WTC11 (cell line): ENCODE measurements at regions not wholly inside any gene's neighbourhood (a gene's known extent, or its start where the extent isn't known, plus 50 kb on each side); places are given as distances from the start of the nearest gene placed in this dataset.

Experiments used
- ATAC-seq: fragments of 200-7000 bp; cut with Tn5 transposase; 2 replicates; pipeline ENCODE4 v1.10.0; 2021; ENCODE audit warnings: mild to moderate bottlenecking, moderate library complexity
- CTCF ChIA-PET: fragments of 300-600 bp; sonication (Branson Sonifier 250); formaldehyde crosslinking; loops from one replicate; lab custom pipeline; 2021; ENCODE audit warnings: antibody characterized with exemption; lab: Charles Lee
- POLR2A ChIA-PET: fragments of 350-600 bp; sonication (Branson Sonifier 250); formaldehyde crosslinking; loops from one replicate; lab custom pipeline; 2021; ENCODE audit warnings: antibody characterized with exemption; lab: Charles Lee
- DNase-seq: peaks from one replicate; pipeline ENCODE4 v3.0.0; 2021; ENCODE audit warnings: low spot score
- H3K27ac Mint-ChIP-seq: 2 replicates; pipeline ENCODE4 v1.8.0; 2021; ENCODE audit warnings: mixed read lengths
- H3K27me3 Mint-ChIP-seq: 2 replicates; pipeline ENCODE4 v1.8.0; 2021; ENCODE audit warnings: low read depth, mild to moderate bottlenecking, moderate library complexity, mixed read lengths
- H3K36me3 Mint-ChIP-seq: 2 replicates; pipeline ENCODE4 v1.8.0; 2021; ENCODE audit warnings: mixed read lengths
- H3K4me1 Mint-ChIP-seq: 2 replicates; pipeline ENCODE4 v1.8.0; 2022; ENCODE audit warnings: mixed read lengths
- H3K4me3 Mint-ChIP-seq: 2 replicates; pipeline ENCODE4 v1.8.0; 2021; ENCODE audit warnings: mild to moderate bottlenecking, moderate library complexity, mixed read lengths
- H3K9me3 Mint-ChIP-seq: 2 replicates; pipeline ENCODE4 v1.8.0; 2021; ENCODE audit warnings: mixed read lengths
- ATF1 ChIP-seq: sonication (generic); formaldehyde crosslinking; IDR thresholded peaks from 2 replicates; pipeline ENCODE4 v1.8.1; 2023; ENCODE audit warnings: mild to moderate bottlenecking, moderate library complexity, missing genetic modification reagents
- ELF4 ChIP-seq: sonication (generic); formaldehyde crosslinking; IDR thresholded peaks from 2 replicates; pipeline ENCODE4 v1.8.1; 2022; ENCODE audit warnings: low read depth, mild to moderate bottlenecking, moderate library complexity, missing genetic modification reagents
- EMX1 ChIP-seq: fragments of 250-450 bp; sonication (Bioruptor Pico); IDR thresholded peaks from 2 replicates; pipeline ENCODE4 v1.8.0; 2021; ENCODE audit warnings: mild to moderate bottlenecking
- FOXP1 ChIP-seq: sonication (generic); formaldehyde crosslinking; IDR thresholded peaks from 2 replicates; pipeline ENCODE4 v1.8.0; 2022; ENCODE audit warnings: missing genetic modification reagents, mild to moderate bottlenecking, moderate library complexity, borderline replicate concordance
- GRHL2 ChIP-seq: fragments of 250-450 bp; sonication (Bioruptor Pico); IDR thresholded peaks from 2 replicates; pipeline ENCODE4 v1.8.0; 2022; ENCODE audit warnings: mild to moderate bottlenecking, moderate library complexity; ENCODE audit not compliant: insufficient replicate concordance, severe bottlenecking
- GTF2I ChIP-seq: fragments of 250-450 bp; sonication (Bioruptor Pico); conservative IDR thresholded peaks from 2 replicates; pipeline ENCODE4 v1.4.0; 2021; ENCODE audit warnings: mild to moderate bottlenecking
- HMGA2 ChIP-seq: fragments of 250-450 bp; sonication (Bioruptor Pico); IDR thresholded peaks from 2 replicates; pipeline ENCODE4 v1.4.0; 2021; ENCODE audit warnings: mild to moderate bottlenecking, moderate library complexity
- NFYB ChIP-seq: sonication (generic); formaldehyde crosslinking; conservative IDR thresholded peaks from 2 replicates; pipeline ENCODE4 v1.8.0; 2022; ENCODE audit warnings: low read depth, missing genetic modification reagents
- NR3C1 ChIP-seq: sonication (generic); formaldehyde crosslinking; conservative IDR thresholded peaks from 2 replicates; pipeline ENCODE4 v1.8.1; 2023; ENCODE audit warnings: low read depth, mild to moderate bottlenecking, missing genetic modification reagents
- RELA ChIP-seq: sonication (generic); formaldehyde crosslinking; IDR thresholded peaks from 2 replicates; pipeline ENCODE4 v1.8.1; 2022; ENCODE audit warnings: missing genetic modification reagents, mild to moderate bottlenecking, borderline replicate concordance
- RORB ChIP-seq: fragments of 250-450 bp; sonication (Bioruptor Pico); IDR thresholded peaks from 2 replicates; pipeline ENCODE4 v1.9.0; 2021; ENCODE audit warnings: mild to moderate bottlenecking
- SMAD3 ChIP-seq: sonication (generic); formaldehyde crosslinking; IDR thresholded peaks from 2 replicates; pipeline ENCODE4 v1.8.0; 2022; ENCODE audit warnings: missing genetic modification reagents, mild to moderate bottlenecking, borderline replicate concordance
- SOX15 ChIP-seq: fragments of 250-450 bp; sonication (Bioruptor Pico); IDR thresholded peaks from 2 replicates; pipeline ENCODE4 v1.9.0; 2021; ENCODE audit warnings: mild to moderate bottlenecking
- TCF7 ChIP-seq: sonication (generic); formaldehyde crosslinking; IDR thresholded peaks from 2 replicates; pipeline ENCODE4 v1.8.0; 2022; ENCODE audit warnings: mild to moderate bottlenecking, low read depth, missing genetic modification reagents, moderate library complexity
- TP53 ChIP-seq: sonication (generic); formaldehyde crosslinking; IDR thresholded peaks from 2 replicates; pipeline ENCODE4 v1.8.1; 2023; ENCODE audit warnings: mild to moderate bottlenecking, missing genetic modification reagents
- ZNF138 ChIP-seq: sonication (generic); formaldehyde crosslinking; conservative IDR thresholded peaks from 2 replicates; pipeline ENCODE4 v1.8.1; 2022; ENCODE audit warnings: mild to moderate bottlenecking, moderate library complexity, missing genetic modification reagents
- ZNF232 ChIP-seq: sonication (generic); formaldehyde crosslinking; IDR thresholded peaks from 2 replicates; pipeline ENCODE4 v1.8.0; 2022; ENCODE audit warnings: mild to moderate bottlenecking, missing genetic modification reagents
- ZNF263 ChIP-seq: sonication (generic); formaldehyde crosslinking; IDR thresholded peaks from 2 replicates; pipeline ENCODE4 v1.8.1; 2022; ENCODE audit warnings: low read depth, mild to moderate bottlenecking, moderate library complexity, missing genetic modification reagents
- ZNF317 ChIP-seq: sonication (generic); formaldehyde crosslinking; IDR thresholded peaks from 2 replicates; pipeline ENCODE4 v1.8.1; 2023; ENCODE audit warnings: low read depth, mild to moderate bottlenecking, moderate library complexity, missing genetic modification reagents, borderline replicate concordance
- ZNF396 ChIP-seq: fragments of 250-450 bp; sonication (Bioruptor Pico); IDR thresholded peaks from 2 replicates; pipeline ENCODE4 v1.8.0; 2021; ENCODE audit warnings: mild to moderate bottlenecking, moderate library complexity, borderline replicate concordance
- TF ChIP-seq, protein P1 (sequence below): sonication (generic); formaldehyde crosslinking; IDR thresholded peaks from 2 replicates; pipeline ENCODE4 v1.8.0; 2022; ENCODE audit warnings: mild to moderate bottlenecking, missing genetic modification reagents
- TF ChIP-seq, protein P2 (sequence below): sonication (generic); formaldehyde crosslinking; IDR thresholded peaks from 2 replicates; pipeline ENCODE4 v1.8.1; 2023; ENCODE audit warnings: mild to moderate bottlenecking, missing genetic modification reagents, moderate library complexity
- TF ChIP-seq, protein P3 (sequence below): sonication (generic); formaldehyde crosslinking; IDR thresholded peaks from 2 replicates; pipeline ENCODE4 v1.8.1; 2023; ENCODE audit warnings: mild to moderate bottlenecking, missing genetic modification reagents, moderate library complexity
- TF ChIP-seq, protein P4 (sequence below): sonication (generic); formaldehyde crosslinking; IDR thresholded peaks from 2 replicates; pipeline ENCODE4 v1.8.1; 2023; ENCODE audit warnings: mild to moderate bottlenecking, missing genetic modification reagents, borderline replicate concordance
- TF ChIP-seq, protein P5 (sequence below): sonication (generic); formaldehyde crosslinking; IDR thresholded peaks from 2 replicates; pipeline ENCODE4 v1.8.1; 2023; ENCODE audit warnings: mild to moderate bottlenecking, moderate library complexity, missing genetic modification reagents
- TF ChIP-seq, protein P6 (sequence below): sonication (generic); formaldehyde crosslinking; IDR thresholded peaks from 2 replicates; pipeline ENCODE4 v1.8.1; 2022; ENCODE audit warnings: mild to moderate bottlenecking, moderate library complexity, missing genetic modification reagents
- TF ChIP-seq, protein P7 (sequence below): sonication (generic); formaldehyde crosslinking; IDR thresholded peaks from 2 replicates; pipeline ENCODE4 v1.8.1; 2022; ENCODE audit warnings: missing genetic modification reagents, borderline replicate concordance

DNA sequence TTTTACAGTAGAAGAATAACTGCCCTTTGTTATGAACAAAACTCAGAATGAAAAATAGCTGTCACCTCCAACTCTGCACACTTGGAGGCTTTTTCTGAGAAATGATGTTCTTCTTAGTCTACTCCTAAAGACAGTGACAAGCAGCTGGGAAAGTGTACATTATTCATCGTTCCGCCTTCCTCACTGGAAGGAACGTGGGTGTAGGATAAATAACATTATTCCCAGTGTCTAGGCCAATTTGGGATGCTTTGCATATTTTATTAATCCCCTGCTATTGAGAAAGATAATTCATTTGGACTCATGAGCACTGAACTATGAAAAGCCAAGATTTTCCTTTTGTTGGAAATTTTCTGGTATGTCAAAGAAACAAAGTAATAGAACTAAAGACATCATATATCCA lies 87.8 kb downstream of the VCX2 start:
- TF ChIP-seq TP53 (CRISPR knock-in tag) (no peak), TCF7 (CRISPR knock-in tag) (no peak), FOXP1 (CRISPR knock-in tag) (no peak), ZNF263 (CRISPR knock-in tag) (no peak), RORB (CRISPR knock-in tag) (no peak), EMX1 (no peak), SMAD3 (no peak), ATF1 (CRISPR knock-in tag) (no peak), ZNF317 (no peak)
- TF ChIP-seq, protein P1, sequence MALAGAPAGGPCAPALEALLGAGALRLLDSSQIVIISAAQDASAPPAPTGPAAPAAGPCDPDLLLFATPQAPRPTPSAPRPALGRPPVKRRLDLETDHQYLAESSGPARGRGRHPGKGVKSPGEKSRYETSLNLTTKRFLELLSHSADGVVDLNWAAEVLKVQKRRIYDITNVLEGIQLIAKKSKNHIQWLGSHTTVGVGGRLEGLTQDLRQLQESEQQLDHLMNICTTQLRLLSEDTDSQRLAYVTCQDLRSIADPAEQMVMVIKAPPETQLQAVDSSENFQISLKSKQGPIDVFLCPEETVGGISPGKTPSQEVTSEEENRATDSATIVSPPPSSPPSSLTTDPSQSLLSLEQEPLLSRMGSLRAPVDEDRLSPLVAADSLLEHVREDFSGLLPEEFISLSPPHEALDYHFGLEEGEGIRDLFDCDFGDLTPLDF (CRISPR knock-in tag), result no peak
- TF ChIP-seq, protein P2, sequence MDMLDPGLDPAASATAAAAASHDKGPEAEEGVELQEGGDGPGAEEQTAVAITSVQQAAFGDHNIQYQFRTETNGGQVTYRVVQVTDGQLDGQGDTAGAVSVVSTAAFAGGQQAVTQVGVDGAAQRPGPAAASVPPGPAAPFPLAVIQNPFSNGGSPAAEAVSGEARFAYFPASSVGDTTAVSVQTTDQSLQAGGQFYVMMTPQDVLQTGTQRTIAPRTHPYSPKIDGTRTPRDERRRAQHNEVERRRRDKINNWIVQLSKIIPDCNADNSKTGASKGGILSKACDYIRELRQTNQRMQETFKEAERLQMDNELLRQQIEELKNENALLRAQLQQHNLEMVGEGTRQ (CRISPR knock-in tag), result no peak
- TF ChIP-seq, protein P3, sequence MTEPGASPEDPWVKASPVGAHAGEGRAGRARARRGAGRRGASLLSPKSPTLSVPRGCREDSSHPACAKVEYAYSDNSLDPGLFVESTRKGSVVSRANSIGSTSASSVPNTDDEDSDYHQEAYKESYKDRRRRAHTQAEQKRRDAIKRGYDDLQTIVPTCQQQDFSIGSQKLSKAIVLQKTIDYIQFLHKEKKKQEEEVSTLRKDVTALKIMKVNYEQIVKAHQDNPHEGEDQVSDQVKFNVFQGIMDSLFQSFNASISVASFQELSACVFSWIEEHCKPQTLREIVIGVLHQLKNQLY (CRISPR knock-in tag), result no peak
- TF ChIP-seq, protein P4, sequence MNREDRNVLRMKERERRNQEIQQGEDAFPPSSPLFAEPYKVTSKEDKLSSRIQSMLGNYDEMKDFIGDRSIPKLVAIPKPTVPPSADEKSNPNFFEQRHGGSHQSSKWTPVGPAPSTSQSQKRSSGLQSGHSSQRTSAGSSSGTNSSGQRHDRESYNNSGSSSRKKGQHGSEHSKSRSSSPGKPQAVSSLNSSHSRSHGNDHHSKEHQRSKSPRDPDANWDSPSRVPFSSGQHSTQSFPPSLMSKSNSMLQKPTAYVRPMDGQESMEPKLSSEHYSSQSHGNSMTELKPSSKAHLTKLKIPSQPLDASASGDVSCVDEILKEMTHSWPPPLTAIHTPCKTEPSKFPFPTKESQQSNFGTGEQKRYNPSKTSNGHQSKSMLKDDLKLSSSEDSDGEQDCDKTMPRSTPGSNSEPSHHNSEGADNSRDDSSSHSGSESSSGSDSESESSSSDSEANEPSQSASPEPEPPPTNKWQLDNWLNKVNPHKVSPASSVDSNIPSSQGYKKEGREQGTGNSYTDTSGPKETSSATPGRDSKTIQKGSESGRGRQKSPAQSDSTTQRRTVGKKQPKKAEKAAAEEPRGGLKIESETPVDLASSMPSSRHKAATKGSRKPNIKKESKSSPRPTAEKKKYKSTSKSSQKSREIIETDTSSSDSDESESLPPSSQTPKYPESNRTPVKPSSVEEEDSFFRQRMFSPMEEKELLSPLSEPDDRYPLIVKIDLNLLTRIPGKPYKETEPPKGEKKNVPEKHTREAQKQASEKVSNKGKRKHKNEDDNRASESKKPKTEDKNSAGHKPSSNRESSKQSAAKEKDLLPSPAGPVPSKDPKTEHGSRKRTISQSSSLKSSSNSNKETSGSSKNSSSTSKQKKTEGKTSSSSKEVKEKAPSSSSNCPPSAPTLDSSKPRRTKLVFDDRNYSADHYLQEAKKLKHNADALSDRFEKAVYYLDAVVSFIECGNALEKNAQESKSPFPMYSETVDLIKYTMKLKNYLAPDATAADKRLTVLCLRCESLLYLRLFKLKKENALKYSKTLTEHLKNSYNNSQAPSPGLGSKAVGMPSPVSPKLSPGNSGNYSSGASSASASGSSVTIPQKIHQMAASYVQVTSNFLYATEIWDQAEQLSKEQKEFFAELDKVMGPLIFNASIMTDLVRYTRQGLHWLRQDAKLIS (CRISPR knock-in tag), result no peak
- TF ChIP-seq, protein P5, sequence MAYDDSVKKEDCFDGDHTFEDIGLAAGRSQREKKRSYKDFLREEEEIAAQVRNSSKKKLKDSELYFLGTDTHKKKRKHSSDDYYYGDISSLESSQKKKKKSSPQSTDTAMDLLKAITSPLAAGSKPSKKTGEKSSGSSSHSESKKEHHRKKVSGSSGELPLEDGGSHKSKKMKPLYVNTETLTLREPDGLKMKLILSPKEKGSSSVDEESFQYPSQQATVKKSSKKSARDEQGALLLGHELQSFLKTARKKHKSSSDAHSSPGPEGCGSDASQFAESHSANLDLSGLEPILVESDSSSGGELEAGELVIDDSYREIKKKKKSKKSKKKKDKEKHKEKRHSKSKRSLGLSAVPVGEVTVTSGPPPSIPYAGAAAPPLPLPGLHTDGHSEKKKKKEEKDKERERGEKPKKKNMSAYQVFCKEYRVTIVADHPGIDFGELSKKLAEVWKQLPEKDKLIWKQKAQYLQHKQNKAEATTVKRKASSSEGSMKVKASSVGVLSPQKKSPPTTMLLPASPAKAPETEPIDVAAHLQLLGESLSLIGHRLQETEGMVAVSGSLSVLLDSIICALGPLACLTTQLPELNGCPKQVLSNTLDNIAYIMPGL (CRISPR knock-in tag), result no peak
- Mint-ChIP-seq H3K27ac (no peak overlapping the region), H3K27me3 (no peaks in the 10 kb centered on the region), H3K9me3 (no peaks in the 10 kb centered on the region), H3K4me1 (peaks cover 43% of the 10 kb centered on the region), H3K4me3 (no peak overlapping the region), H3K36me3 (no peaks in the 10 kb centered on the region)
- POLR2A ChIA-PET, result no interaction called here
- DNase-seq (no peak), ATAC-seq (no peak)
- CTCF ChIA-PET, result no interaction called here

DNA sequence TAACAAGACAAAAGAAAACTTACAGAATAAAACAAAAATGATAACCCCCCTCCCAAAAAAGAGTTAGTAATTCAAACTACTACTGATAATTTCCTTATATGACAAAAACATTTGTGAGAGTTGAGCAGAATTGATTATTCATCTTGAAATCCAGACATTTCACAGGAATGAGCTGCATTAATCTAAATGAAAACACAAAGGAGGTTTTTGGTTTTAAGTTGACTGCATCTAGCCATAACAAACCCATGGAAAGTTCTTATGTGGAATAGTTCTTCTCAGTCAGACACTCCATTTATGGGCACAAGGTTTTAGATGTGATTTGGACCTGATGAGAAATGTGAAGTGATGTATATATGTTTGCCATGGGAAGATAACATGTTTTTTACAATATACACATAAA lies 95.4 kb downstream of the VCX2 start:
- Mint-ChIP-seq H3K4me1 (peaks cover 27% of the 10 kb centered on the region), H3K27me3 (no peaks in the 10 kb centered on the region), H3K9me3 (no peaks in the 10 kb centered on the region), H3K4me3 (no peak overlapping the region), H3K36me3 (no peaks in the 10 kb centered on the region), H3K27ac (no peak overlapping the region)
- ChIA-PET POLR2A (no interaction called here), CTCF (no interaction called here)
- ATAC-seq (no peak), DNase-seq (no peak)
- no peak for TF ChIP-seq ELF4
- TF ChIP-seq HMGA2 (CRISPR knock-in tag), result no peak
- TF ChIP-seq NFYB (CRISPR knock-in tag), result no peak
- no peak for TF ChIP-seq NR3C1 (CRISPR knock-in tag)
- no peak for TF ChIP-seq ZNF232 (CRISPR knock-in tag)
- TF ChIP-seq RELA, result no peak
- TF ChIP-seq GRHL2 (CRISPR knock-in tag), result no peak
- TF ChIP-seq ZNF138 (CRISPR knock-in tag), result no peak
- TF ChIP-seq, protein P6, sequence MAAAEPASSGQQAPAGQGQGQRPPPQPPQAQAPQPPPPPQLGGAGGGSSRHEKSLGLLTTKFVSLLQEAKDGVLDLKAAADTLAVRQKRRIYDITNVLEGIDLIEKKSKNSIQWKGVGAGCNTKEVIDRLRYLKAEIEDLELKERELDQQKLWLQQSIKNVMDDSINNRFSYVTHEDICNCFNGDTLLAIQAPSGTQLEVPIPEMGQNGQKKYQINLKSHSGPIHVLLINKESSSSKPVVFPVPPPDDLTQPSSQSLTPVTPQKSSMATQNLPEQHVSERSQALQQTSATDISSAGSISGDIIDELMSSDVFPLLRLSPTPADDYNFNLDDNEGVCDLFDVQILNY (CRISPR knock-in tag), result no peak
- TF ChIP-seq ZNF396 (CRISPR knock-in tag), result no peak
- TF ChIP-seq SOX15 (CRISPR knock-in tag), result no peak
- TF ChIP-seq, protein P7, sequence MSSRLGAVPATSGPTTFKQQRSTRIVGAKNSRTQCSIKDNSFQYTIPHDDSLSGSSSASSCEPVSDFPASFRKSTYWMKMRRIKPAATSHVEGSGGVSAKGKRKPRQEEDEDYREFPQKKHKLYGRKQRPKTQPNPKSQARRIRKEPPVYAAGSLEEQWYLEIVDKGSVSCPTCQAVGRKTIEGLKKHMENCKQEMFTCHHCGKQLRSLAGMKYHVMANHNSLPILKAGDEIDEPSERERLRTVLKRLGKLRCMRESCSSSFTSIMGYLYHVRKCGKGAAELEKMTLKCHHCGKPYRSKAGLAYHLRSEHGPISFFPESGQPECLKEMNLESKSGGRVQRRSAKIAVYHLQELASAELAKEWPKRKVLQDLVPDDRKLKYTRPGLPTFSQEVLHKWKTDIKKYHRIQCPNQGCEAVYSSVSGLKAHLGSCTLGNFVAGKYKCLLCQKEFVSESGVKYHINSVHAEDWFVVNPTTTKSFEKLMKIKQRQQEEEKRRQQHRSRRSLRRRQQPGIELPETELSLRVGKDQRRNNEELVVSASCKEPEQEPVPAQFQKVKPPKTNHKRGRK (CRISPR knock-in tag), result no peak
- no peak for TF ChIP-seq GTF2I (CRISPR knock-in tag)
